CD4-positive, alpha-beta T cell treated with Interleukin-17A for 4 hours (primary cell): ENCODE measurements at regions not wholly inside any gene's neighbourhood (a gene's known extent, or its start where the extent isn't known, plus 50 kb on each side); places are given as distances from the start of the nearest gene placed in this dataset.

Experiments used
- DNase-seq: peaks from one replicate; pipeline ENCODE4 v3.0.0-alpha.2; 2020; ENCODE audit warnings: mixed read lengths

DNA sequence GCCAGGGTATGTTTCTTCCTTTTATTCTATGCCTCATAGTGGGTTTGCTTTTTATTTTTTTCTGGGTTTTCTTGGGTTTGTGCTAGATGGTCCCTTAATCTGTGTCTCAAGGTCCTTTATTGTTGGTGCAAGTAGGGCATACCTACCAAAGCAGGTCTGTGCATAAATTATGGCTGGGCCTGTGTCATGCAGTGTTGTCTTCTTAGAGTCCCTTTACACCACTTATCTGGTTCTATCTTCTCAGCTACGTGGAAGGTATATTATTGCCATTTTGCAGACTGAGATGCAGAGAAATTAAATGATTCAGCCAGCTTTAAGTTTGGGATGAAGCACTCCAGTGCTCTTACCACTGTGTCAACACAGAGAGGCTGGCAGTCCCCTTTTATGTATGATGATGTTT is 293.5 kb upstream of the SOX2 start:
- DNase-seq, result no peak

- no peak for DNase-seq
These were observed 294.0 kb upstream of the SOX2 start for GRCh38 chr3:181417748-181418147.

GRCh38 chr3:181410870-181411269 is 300.9 kb upstream of the SOX2 start:
- DNase-seq, result no peak

DNA sequence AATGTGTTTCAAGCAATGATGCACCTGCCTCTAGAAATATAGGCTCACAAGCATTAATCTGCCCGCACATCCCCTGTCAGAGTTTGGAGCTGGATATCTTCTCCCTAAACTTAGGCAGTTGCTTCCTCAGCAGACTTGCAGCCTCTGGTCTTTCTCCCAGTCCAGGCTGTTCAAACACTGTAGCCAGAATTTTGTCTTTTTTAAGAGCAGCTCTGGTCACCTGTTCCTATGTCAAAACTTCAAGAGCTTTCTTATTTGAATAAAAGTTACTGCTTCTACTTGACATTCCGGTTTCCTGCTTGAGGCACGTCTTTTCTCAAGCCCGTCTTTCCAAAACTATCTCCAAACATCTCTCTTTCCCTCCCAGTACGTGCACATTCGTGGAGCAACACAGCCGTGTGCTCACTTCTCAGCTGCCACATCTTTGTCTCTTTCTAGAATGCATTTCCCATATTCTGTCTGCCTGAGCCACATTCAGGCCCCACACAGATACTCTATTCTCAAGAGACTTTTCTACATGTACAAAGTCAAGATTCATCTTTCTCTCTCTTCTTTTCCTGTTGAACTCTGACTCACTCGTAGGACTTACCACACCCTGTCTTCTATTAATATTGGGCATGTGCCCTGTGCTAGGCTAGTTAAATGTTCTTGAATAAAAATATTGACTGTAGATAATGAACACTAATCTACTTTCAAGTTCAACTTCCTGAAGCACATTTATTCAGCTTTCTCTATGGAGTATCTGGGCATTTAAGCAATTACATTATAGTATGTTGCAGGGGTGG is 307.7 kb upstream of the SOX2 start:
- DNase-seq, result no peak

DNA sequence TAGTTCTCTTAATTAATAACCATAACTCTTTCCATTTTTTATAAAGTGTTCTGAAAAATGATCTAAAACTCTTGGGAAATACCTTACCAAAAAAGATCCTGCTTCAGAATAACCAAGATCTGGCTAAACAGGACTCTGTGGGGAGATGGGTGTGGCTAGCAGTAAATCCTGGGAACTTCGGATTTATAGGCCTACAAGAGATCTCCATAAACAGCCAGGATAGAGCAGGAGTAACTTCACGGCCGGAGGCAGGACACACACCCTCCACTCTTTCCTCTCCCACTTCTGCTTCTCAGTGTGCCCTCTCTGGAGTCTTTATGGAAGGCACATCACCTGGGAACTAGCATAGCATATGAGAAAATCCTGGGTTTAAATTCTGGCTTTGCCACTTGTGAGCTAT is 309.4 kb upstream of the SOX2 start:
- DNase-seq, result no peak

- no peak for DNase-seq
These were observed 326.8 kb upstream of the SOX2 start for GRCh38 chr3:181384970-181385369.

DNA sequence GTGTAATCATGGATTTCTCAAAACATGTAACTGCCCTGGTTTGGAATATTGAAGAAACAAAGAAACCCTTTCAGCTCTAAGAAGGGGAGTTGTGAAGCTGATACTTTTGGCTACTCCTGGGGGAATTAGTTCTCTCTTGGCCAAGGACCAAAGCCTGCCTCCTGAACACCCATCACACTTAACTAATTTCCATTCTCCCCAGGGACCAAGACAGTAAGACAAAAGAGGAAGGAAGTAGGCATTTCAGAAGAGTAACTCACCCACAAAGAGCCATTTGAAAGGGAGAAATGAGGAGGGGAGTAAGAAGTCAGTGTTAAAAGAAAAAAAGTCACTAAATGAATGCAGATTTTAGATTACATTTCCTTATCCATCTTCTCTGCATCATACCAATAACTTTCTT is 328.0 kb upstream of the SOX2 start:
- DNase-seq, result no peak

GRCh38 chr3:181383201-181383600 is 328.5 kb upstream of the SOX2 start:
- no peak for DNase-seq

GRCh38 chr3:181382656-181383055 is 329.1 kb upstream of the SOX2 start:
- DNase-seq, result no peak

DNA sequence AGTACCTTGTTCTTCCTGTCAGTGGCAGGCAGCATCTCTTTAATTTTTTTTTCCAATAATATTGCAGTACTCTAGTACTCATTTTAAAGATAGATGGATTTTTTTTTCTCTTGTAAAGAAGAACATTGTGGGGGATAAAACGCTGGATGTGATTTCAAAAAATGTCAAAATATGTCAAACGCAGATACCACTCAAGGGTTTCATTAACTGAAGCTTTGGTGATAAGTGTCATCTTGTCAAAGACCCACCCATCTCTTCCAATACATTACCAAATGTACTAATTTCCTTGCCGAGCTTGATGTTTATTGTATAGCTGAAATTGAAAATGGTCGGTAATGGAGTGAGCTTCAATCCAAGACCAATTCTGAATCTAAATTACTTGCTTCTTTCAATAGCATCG is 332.4 kb upstream of the SOX2 start:
- DNase-seq, result no peak

- no peak for DNase-seq
These were observed 342.1 kb upstream of the SOX2 start for GRCh38 chr3:181369637-181370036.

DNA sequence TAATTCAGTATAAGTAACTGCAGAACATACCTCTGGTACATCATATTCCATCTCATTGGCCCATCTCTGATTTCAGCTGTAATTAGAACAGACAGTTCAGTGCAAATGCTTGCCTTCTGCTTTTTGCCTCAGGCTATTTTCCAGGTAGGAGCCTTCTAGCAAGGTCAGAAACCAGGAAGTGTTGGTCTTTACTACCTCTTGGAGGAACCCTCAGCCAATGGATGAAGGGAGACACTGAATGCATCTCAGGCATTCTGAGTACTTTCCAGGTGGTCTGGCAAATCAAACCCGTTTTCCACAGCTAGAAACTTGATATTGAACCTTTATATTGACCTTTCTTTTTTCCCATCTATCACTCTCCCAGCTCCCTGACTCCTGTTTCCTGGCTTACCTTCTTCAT is 348.5 kb upstream of the SOX2 start:
- no peak for DNase-seq

DNA sequence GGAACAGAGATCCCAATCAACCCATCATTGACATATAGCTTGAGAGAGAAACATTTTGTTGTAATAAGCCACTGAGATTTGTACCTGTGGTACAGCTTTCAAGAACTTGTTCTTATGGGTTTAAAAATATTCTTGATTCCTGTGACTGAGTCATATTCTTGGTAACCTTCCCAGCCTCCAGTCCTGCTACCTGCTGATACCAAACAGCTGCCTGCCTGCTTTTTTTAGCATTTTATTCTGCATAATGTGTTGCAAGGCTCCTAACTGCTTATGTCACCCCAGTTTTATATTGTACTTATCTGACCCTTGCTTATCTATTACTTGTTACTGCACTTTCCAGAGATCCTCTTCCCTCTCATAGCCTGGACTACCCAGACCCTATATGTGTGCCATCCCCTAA is 349.3 kb upstream of the SOX2 start:
- no peak for DNase-seq

DNA sequence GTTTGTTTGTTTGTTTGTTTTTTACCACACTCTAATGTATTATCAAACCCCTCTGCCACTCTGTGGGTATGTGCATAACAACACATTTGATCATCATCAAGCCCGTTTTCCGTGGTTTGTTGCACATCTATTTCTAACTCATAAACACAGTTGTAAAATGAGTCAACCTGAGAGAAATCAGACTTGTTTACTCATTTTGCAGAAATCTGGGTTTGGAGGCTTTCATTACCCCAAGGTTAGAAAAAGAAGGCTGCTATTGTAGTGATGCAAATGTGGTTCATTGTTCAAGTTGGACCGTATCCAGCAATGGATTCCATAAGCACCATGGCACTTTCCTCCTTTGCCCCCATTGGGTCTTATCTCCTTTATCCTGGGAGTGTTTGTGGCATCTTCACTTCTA is 353.2 kb upstream of the SOX2 start:
- no peak for DNase-seq

DNA sequence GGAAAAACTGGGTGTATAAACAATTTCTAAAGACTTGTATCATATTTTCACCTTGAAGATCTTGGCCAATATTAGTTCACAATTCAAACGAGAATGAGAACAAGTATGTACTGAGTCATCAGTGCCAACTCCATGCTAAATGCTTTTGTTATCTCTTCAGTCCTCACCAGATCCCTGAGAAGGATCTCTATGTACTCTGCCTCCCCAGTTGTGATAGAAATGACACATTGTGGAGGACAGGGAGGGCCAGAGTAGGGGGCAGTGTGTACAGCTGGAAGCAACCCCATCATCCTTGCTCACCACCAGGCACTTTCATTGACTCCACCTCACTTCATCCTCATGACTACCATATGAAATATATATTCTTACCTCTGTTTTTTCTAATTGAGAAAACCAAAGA is 353.7 kb upstream of the SOX2 start:
- DNase-seq, result no peak

DNA sequence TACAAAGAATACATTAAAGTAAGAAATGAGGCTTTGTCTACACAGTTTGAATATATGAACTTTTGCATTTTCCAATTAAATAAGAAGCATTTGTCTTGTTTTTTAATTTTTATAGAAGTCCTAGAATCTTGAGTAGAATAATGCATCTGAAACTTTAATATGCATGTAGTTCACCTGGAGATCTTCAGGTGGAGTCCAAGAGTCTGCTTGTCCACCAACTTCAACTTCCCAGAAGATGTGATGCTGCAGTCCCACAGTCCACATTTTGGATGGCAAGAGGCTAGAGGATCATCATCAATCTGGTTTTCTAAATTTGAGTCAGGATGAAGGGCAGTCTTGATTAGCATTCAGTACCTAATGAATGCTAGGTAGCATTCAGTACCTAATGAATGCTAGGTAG is 357.6 kb upstream of the SOX2 start:
- DNase-seq, result no peak

DNA sequence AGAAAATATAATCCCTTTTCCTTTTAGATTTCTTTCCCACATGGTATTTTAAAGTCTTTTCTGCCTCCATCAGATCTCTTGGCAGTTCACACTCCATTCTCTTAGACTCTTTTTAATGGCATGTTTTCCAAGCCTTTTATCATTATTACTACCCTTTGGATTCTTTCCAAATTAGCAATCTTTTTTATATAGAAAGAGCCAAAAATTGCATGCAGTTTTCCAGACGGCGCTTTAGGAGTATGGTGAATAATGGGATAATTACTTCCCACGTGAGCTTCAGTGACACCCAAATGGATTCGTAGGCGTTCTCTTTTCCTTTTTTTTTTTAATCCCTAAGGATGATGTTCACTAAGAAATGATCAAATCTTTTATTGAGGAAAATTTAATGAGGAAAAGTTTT is 354.8 kb upstream of the DNAJC19 start:
- DNase-seq, result no peak

DNA sequence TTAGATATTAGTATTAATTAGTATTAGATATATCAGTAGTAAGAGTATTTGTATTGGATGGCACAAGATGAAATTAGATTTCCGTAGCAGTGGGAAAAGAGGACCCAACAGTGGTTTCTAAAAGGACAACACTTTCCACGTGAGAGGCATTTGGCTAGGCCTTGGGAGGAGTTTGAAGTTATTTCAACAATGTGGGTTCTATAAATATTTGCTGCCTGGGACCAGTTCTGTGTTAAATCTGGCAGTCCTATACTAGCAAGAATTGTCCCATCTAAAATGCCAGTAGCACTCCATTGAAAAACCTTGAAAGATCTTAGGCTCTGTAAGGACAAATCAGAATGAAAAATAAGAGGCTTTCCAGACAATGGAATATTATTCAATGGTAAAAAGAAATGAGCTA is 347.1 kb upstream of the DNAJC19 start:
- DNase-seq, result no peak

DNA sequence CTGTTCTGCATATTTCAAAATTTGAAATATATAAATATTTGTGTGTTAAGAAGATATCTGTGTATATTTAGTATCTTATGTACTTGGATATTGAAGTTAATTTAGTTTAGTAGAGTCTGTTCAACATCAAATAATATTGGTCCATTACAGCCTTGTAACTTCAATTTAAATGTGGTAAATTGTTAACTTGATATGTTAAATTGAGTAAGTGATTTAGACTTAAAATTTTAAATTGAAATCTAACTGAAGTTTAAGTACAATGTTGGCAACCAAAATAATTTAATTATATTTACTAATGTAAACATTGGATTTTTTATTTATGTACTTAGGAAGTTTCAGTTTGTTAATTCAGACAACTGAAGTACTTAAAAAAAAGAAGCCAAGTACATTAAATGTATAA is 343.9 kb upstream of the DNAJC19 start:
- no peak for DNase-seq

DNA sequence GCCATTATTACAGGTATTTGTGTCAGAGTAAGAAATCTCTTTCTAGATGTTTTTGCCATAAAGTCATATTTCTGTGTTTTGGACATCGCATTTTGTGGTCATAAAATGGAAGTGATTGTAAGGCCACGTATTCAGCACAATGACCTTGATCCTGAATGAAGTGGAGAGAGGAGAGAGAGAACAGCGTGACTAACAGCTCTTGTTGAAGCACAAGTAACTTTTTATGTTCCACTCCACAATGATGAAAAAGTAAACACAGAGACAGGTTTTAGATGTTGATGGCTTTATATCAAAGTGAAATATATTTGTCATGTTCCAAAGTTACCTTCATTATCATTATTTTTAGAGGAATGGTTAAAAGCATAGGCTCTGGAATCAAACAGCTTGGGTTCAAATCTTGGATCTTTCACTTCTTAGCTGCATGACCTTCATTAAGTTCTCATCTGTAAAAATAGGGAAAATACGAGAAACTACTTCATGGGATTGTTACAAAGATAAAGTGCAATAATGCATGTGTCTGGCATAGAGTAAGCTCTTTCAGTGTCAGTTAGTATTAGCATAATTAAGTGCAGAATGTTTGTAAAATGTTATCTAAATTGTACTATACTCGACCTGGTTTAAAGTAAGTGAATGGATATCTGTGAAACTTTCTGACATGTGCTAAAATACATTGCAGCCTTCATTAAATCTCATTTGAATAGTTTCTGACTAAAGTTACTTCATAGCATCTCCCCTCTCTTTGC is 341.5 kb upstream of the DNAJC19 start:
- DNase-seq, result no peak

DNA sequence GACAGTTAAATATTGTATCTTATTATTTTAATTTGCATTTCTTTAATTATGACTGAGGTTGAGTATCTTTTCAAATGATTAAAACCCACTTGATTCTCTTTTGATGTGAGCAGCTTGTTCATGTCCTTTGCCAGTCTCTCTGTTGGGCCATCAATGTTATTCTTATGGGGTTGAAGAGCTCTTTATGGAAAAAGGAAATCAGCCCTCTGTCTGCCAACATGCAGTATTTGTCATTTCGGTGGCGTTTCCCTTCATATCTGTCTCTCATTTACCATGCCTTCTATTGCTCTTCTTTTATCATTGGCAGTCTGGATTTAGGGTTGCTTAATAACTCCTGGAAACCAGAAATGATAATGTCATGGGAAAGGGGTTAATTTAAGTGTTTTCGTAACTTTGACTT is 340.7 kb upstream of the DNAJC19 start:
- no peak for DNase-seq

DNA sequence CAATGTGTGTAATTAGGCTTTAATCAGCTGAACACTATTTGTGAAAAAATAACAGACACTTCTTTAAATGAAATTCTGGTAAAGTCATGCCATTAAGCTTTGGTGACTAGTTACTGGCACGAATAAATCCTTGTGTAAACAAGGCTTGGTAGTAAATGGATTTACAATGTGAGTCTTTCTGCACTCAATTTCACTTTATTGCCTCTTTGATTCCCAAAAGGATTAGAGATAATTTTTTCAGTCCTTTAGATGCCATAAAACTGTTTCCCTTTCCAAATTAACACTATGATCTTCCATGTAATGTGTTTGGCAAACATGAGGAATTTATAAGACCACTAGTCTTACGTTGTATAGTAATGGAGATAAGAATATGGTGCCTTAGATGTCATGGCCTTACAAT is 339.5 kb upstream of the DNAJC19 start:
- DNase-seq, result no peak

- DNase-seq, result no peak
These were observed 338.8 kb upstream of the DNAJC19 start for GRCh38 chr3:181328346-181328745.

DNA sequence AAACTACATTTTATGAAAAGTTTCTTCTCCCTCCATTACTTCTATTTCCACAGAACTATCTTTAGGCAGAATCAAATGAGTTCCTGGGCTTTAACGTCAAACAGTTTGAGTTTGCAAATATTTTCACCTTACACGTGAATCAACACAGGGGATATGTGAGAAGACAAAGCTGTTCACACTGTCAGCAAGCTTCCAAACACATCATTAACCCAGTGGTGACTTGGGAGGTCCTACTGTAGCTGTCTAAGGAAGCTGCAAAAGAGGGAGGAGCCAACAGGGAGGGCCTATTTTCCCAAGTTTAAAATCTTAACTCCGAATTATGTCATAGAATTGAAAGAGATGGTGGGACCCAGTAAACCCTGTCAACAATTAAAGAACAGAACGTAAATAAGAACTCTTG is 337.8 kb upstream of the DNAJC19 start:
- DNase-seq, result no peak
